Activated gamma-delta T cell treated with anti-CD3 and anti-CD28 coated beads, Interleukin-2, amount 50 U/mL, for 16 hours (primary cell): ENCODE measurements at regions not wholly inside any gene's neighbourhood (a gene's known extent, or its start where the extent isn't known, plus 50 kb on each side); places are given as distances from the start of the nearest gene placed in this dataset.
"Not testable (repeated sequence)": the region's sequence is repeated elsewhere in the genome, so short reads cannot be mapped to it uniquely, and the experiment has no call there.

Experiments used
- DNase-seq: peaks from one replicate; pipeline ENCODE4 v3.0.0-alpha.2; 2020; ENCODE audit warnings: low read depth

GRCh38 chr2:122545821-122546220, 790.4 kb downstream of the TSN start:
- DNase-seq = no peak

- DNase-seq = no peak
Observed at GRCh38 chr2:122562775-122563174, 807.3 kb downstream of the TSN start.

GRCh38 chr2:122563781-122564180, 808.3 kb downstream of the TSN start:
- DNase-seq = no peak

- DNase-seq = no peak
Observed at GRCh38 chr2:122564843-122565242, 809.4 kb downstream of the TSN start.

- DNase-seq = no peak
Observed at GRCh38 chr2:122565364-122565763, 809.9 kb downstream of the TSN start.

GRCh38 chr2:122570641-122571040, 815.2 kb downstream of the TSN start:
- no peak for DNase-seq

GRCh38 chr2:122571471-122571870, 816.0 kb downstream of the TSN start:
- not testable (repeated sequence) for DNase-seq

- no peak for DNase-seq
Observed at GRCh38 chr2:122575076-122575475, 819.6 kb downstream of the TSN start.

GRCh38 chr2:122583159-122583917, 827.9 kb downstream of the TSN start:
- no peak for DNase-seq

GRCh38 chr2:122590524-122590923, 835.1 kb downstream of the TSN start:
- DNase-seq = no peak

- DNase-seq = no peak
Observed at GRCh38 chr2:122595065-122595464, 839.6 kb downstream of the TSN start.

- no peak for DNase-seq
Observed at GRCh38 chr2:122596598-122596997, 841.1 kb downstream of the TSN start.

- DNase-seq = no peak
Observed at GRCh38 chr2:122598784-122599183, 843.3 kb downstream of the TSN start.

- no peak for DNase-seq
Observed at GRCh38 chr2:122610948-122611609, 855.6 kb downstream of the TSN start.

GRCh38 chr2:122622934-122623333, 867.5 kb downstream of the TSN start:
- DNase-seq = no peak

- no peak for DNase-seq
Observed at GRCh38 chr2:122627388-122627787, 871.9 kb downstream of the TSN start.

GRCh38 chr2:122634256-122634655, 878.8 kb downstream of the TSN start:
- no peak for DNase-seq

- no peak for DNase-seq
Observed at GRCh38 chr2:122634920-122635319, 879.5 kb downstream of the TSN start.

GRCh38 chr2:122635686-122636085, 880.2 kb downstream of the TSN start:
- DNase-seq = no peak

GRCh38 chr2:122636097-122636496, 880.6 kb downstream of the TSN start:
- DNase-seq = no peak

GRCh38 chr2:122639176-122639575, 883.7 kb downstream of the TSN start:
- no peak for DNase-seq

GRCh38 chr2:122639711-122640110, 884.3 kb downstream of the TSN start:
- DNase-seq = no peak

- no peak for DNase-seq
Observed at GRCh38 chr2:122643725-122644329, 888.4 kb downstream of the TSN start.
